ENCODE measurements at regions not wholly inside any gene's neighbourhood (a gene's known extent, or its start where the extent isn't known, plus 50 kb on each side); places are given as distances from the start of the nearest gene placed in this dataset.

- TF ChIP-seq ZNF564 (CRISPR knock-in tag; IDR thresholded peaks at IDR 0.05) (no peak), ZNF180 (CRISPR knock-in tag; IDR thresholded peaks at IDR 0.05; ENCODE audit: borderline replicate concordance, low read depth) (no peak), MAFF (IDR thresholded peaks at IDR 0.05; ENCODE audit: low read depth, low read length) (no peak), RNF2 (conservative IDR thresholded peaks at IDR 0.05; ENCODE audit: low read depth) (no peak), SIX4 (CRISPR knock-in tag; IDR thresholded peaks at IDR 0.05) (no peak), PRDM4 (CRISPR knock-in tag; IDR thresholded peaks at IDR 0.05; ENCODE audit: borderline replicate concordance) (no peak), SMAD9 (CRISPR knock-in tag; IDR thresholded peaks at IDR 0.05) (no peak), YEATS4 (CRISPR knock-in tag; IDR thresholded peaks at IDR 0.05; ENCODE audit: borderline replicate concordance) (no peak), MAF1 (CRISPR knock-in tag; IDR thresholded peaks at IDR 0.05; ENCODE audit: borderline replicate concordance) (no peak), ZNF878 (CRISPR knock-in tag; IDR thresholded peaks at IDR 0.05) (peak; percentile 74; the same call in 1 of the 2 replicates), KDM4B (CRISPR knock-in tag; IDR thresholded peaks at IDR 0.05) (no peak), PITX1 (CRISPR knock-in tag; IDR thresholded peaks at IDR 0.05) (peak; percentile 65; the same call in 1 of the 2 replicates), ZFAT (CRISPR knock-in tag; conservative IDR thresholded peaks at IDR 0.05) (no peak), JARID2 (CRISPR knock-in tag; IDR thresholded peaks at IDR 0.05; ENCODE audit: insufficient replicate concordance) (no peak), ZNF354B (CRISPR knock-in tag; IDR thresholded peaks at IDR 0.05) (no peak), PAX8 (CRISPR knock-in tag; IDR thresholded peaks at IDR 0.05; ENCODE audit: borderline replicate concordance) (no peak), SRF (IDR thresholded peaks at IDR 0.05; ENCODE audit: low read depth, low read length) (no peak), ZNF12 (CRISPR knock-in tag; IDR thresholded peaks at IDR 0.05) (no peak), PAXIP1 (CRISPR knock-in tag; conservative IDR thresholded peaks at IDR 0.05) (peak; percentile 86), MED1 (CRISPR knock-in tag; IDR thresholded peaks at IDR 0.05) (peak; percentile 75), ZNF326 (CRISPR knock-in tag; IDR thresholded peaks at IDR 0.05; ENCODE audit: borderline replicate concordance) (no peak), FOSL1 (CRISPR knock-in tag; IDR thresholded peaks at IDR 0.05; ENCODE audit: borderline replicate concordance) (peak; percentile 64; the same call in 1 of the 2 replicates), TEF (CRISPR knock-in tag; IDR thresholded peaks at IDR 0.05) (no peak), RCOR2 (CRISPR knock-in tag; IDR thresholded peaks at IDR 0.05) (peak; percentile 38; the same call in 1 of the 2 replicates), ZNF614 (CRISPR knock-in tag; IDR thresholded peaks at IDR 0.05; ENCODE audit: borderline replicate concordance) (no peak), ATF7 (IDR thresholded peaks at IDR 0.05) (0 out of 2 replicates have a peak, but pooled peaks have one; percentile 21), ATF7 (CRISPR knock-in tag; IDR thresholded peaks at IDR 0.05) (peak; percentile 44; the same call in 1 of the 2 replicates)
Observed at GRCh38 chrX:10101269-10101668, 55.5 kb upstream of the CLCN4 start (continued).
